ENCODE measurements at regions not wholly inside any gene's neighbourhood (a gene's known extent, or its start where the extent isn't known, plus 50 kb on each side); places are given as distances from the start of the nearest gene placed in this dataset.

DNA sequence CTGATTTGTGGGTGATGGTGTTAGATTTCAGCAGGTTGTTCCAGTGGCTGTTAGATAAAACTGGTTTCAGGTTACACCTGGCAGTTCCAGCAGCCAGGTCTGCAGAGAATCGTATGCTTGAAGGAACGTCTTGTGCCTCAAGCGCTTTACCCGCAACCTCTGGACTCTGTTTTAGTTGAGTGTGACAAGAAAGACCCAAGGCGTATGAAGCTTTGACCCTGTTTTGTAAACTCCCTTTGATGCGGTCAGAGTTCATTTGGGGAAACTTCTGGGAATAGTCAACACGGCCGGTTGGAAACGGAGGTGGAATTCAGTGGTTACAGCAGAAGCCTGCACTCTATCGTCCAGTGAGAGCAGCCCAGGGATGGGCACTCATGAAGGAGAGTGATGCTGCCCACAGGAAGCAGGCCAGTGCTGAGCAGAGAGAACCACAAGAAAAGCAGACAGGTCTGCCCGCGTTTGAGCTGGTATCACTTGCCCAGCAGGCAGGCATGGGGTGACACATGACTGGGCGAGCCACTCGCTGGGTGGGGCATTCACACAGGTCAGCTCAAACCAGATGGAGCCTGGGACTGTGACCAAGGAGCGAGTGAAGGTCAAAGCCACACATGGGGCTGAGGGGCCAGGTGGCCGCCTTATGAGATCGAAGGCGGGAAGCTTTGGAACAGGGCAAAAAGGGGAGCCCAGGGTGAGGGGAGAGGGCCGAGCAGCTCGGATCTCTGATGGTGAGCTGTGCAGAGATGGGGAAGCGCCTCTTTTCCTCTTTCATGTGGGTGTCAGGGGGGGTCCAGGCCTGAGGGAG lies 99.6 kb upstream of the MBOAT2 start:
- DNase-seq: no peak

GRCh38 chr2:9101763-9102425 lies 98.4 kb upstream of the MBOAT2 start:
- no peak for DNase-seq

GRCh38 chr2:9100080-9100876 lies 96.8 kb upstream of the MBOAT2 start:
- no peak for DNase-seq

DNA sequence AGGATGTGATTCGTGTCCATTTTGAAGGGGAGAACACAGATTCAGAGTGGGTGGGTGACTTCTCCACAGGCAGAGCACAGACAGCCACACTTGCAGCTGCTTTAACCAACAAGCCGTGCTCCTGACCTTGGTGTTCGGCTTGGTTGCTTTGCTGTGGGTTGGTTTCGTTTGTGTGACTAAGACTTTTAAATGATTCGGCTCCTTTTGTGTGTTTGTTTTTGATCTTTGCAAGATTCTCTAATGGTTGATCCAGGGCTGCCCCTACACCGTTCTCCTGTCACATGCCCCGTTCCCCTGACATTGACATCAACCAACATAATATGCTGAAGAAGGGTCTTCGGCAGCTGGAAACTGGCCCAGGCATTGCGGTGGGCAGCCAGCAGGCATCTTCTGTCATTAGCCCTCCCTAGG lies 95.9 kb upstream of the MBOAT2 start:
- no peak for DNase-seq

DNA sequence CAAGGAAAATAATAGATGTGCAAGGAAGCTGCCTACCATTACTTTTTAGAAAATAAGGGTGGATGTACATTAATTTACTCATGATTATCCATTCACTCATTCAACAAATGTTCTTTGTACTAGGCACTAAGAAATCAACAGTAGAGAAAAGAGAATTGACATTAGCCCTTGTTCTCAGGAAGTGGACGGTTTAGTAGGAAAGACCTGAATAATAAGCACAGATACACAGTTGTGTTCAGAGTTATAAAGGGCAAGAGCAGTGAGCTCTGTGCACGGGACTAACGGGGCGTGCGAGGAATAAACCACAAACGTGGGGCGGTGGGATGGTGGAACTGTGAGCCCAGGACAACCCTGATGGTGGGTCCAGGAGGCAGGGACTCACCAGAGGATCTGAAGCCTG lies 94.4 kb upstream of the MBOAT2 start:
- no peak for DNase-seq

DNA sequence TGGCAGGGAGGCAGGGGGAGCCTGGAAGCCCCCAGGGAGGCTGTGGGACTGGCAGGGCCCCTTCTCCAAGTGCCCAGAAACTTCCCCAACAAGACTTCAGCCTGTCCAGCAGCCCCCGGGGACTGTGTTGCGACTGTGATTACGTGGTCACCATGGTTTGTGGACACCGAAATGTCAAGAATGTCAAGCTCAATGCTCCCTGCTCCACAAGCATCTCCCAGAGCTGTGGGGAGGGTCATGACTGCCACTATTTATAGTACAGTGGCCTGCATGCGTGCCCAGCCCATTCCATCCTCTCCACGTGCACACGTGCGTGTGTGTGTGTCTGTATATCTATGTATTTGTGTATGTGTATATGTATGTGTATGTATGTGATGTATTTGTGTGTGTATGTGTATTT lies 93.8 kb upstream of the MBOAT2 start:
- DNase-seq: no peak

- no peak for DNase-seq
Observed at GRCh38 chr2:9096761-9097160, 93.3 kb upstream of the MBOAT2 start.

- DNase-seq: no peak
Observed at GRCh38 chr2:9095690-9096089, 92.2 kb upstream of the MBOAT2 start.

- no peak for DNase-seq
Observed at GRCh38 chr2:9095226-9095625, 91.7 kb upstream of the MBOAT2 start.

DNA sequence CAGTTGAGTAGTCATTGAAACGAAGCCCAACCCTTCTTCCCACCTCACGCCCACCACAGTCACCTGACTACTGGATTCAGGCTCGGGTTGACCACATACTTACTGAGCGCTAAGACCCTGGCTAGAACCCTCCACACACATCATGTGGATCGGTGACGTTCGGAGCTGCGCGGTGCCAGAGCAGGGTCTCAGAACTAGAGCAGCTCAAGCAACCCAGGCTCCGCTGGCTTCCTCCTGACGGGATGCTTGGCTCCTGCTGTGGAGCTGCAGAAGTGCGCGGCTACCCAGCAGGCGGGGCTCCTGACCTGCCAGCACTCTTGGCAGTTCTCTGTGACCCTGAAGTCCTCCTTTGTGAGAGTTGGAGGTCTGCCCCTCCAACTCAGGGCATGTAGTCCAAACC lies 90.6 kb upstream of the MBOAT2 start:
- no peak for DNase-seq

- no peak for DNase-seq
Observed at GRCh38 chr2:9093324-9093723, 89.8 kb upstream of the MBOAT2 start.

DNA sequence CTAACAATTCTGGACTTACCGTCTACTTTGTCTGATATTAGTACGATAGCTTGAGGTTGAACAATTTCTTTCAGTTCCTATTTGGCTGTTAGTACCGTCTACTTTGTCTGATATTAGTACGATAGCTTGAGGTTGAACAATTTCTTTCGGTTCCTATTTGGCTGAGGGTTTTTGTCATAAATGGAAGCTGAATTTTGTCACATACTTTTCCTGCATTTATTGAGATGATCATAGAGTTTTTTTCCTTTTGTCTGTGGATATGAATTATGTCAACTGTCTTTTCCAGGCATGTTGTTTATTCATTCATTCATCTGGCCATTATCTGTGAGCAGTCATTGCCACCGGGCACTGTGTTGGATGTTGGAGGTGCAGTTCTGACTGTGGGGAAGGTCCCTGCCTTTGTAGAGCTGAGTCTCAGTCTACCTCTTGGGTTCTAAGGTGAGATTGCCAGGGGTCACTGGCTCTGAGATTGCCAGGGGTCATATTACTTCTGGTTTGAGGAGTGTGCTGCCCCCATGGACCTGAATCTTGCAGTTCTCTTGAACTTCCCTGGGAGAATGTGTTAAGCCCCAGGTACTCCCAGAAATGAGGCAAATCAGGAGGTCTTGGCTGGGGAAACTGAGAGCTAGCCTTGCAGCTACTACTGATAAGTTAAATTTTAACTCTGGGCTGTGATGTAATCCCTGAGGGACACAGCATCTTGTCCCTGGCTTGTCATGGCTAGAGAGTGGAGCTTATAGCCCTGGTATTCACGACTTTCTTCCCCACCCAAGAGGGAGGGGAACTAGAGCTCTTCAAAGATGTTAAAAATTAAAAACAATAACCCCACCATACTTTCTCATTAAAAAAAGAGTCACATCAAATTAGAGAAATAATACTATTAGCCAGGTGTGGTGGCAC lies 89.1 kb upstream of the MBOAT2 start:
- no peak for DNase-seq

GRCh38 chr2:9091811-9092210 lies 88.3 kb upstream of the MBOAT2 start:
- DNase-seq: no peak

- no peak for DNase-seq
Observed at GRCh38 chr2:9089831-9090230, 86.3 kb upstream of the MBOAT2 start.

DNA sequence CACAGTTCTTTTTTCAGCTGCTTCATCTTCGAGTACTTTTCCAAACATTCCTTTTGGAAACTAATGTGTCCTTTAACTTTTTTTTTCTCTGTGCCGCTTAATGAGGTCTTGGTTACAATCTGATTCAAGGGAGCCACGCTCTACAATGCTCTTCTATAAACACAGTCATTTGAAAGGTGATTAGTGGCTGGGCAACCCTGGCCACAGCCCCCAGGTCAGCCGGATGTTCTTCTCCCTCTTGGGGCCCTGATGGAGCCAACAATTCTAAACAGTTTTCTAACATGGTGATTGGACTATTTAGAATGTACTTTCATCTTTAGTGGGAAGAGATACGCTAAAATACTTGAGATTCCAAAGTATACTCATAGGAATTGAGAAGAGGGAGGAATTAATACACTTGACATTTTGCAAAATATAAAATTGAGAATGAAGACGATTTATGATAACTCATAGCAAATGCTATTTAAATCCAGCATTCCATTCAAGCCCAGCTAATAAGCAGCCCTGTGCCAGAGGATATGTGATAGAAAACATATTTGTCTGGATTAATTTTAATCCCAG lies 83.7 kb upstream of the MBOAT2 start:
- no peak for DNase-seq

GRCh38 chr2:9086465-9086864 lies 83.0 kb upstream of the MBOAT2 start:
- DNase-seq: no peak

- DNase-seq: no peak
Observed at GRCh38 chr2:9085353-9085752, 81.9 kb upstream of the MBOAT2 start.

GRCh38 chr2:9083287-9083686 lies 79.8 kb upstream of the MBOAT2 start:
- no peak for DNase-seq

DNA sequence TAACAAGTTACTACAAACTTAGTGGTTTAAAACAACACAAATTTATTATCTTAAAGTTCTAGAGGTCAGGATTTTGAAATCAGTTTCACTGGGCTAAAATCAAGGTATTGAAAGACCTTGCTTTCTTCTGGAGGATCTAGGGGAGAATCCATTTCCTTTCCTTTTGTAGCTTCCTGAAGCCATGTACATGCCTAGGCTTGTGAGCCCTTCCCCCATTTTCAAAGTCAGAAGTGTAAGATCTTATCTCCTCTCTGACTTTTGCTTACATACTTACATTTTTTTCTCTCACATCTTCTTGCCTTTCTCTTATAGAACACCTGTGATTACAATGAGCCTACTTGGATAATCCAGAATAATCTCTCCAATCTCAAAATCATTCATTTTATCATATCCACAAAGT lies 78.7 kb upstream of the MBOAT2 start:
- no peak for DNase-seq

GRCh38 chr2:9081750-9082149 lies 78.3 kb upstream of the MBOAT2 start:
- DNase-seq: no peak

DNA sequence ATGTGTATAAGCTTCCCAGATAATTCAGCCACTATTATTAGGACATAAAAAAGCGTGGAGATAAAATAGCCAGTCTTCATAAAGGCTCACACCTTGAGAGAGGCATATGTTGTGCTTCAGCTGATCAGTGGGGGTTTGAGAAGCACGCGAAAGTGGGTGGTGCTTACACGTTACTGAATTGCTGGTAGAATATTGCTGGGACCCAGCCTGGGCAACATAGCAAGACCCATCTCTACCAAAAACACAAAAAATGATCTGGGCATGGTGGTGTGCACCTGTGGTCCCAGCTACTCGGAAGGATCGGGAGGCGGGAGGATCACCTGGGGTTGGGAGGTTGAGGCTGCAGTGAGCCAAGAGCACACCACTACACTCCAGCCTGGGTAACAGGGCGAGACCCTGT lies 74.9 kb upstream of the MBOAT2 start:
- DNase-seq: no peak

- no peak for DNase-seq
Observed at GRCh38 chr2:9077691-9078090, 74.2 kb upstream of the MBOAT2 start.

All from GOT3 (cell line).